GM10248 (cell line): ENCODE measurements at regions not wholly inside any gene's neighbourhood (a gene's known extent, or its start where the extent isn't known, plus 50 kb on each side); places are given as distances from the start of the nearest gene placed in this dataset.

Experiments used
- CTCF ChIA-PET: fragments of 300-600 bp; sonication (Branson Sonifier 250); formaldehyde crosslinking; extraction: SDS; loops from one replicate; lab custom pipeline; 2021; ENCODE audit warnings: antibody characterized with exemption; lab: Yijun Ruan, JAX
- POLR2A ChIA-PET: fragments of 350-650 bp; sonication (Branson Sonifier 250); formaldehyde crosslinking; extraction: SDS; loops from one replicate; lab custom pipeline; 2020; ENCODE audit warnings: antibody characterized with exemption; lab: Yijun Ruan, JAX
- DNase-seq: peaks from one replicate; pipeline ENCODE4 v3.0.0; 2012; ENCODE audit errors: extremely low spot score
- CTCF ChIP-seq: IDR thresholded peaks from 2 replicates; pipeline ENCODE4 v1.5.1; 2012; ENCODE audit warnings: mild to moderate bottlenecking, low read depth; ENCODE audit errors: extremely low read depth, missing control alignments, control extremely low read depth

DNA sequence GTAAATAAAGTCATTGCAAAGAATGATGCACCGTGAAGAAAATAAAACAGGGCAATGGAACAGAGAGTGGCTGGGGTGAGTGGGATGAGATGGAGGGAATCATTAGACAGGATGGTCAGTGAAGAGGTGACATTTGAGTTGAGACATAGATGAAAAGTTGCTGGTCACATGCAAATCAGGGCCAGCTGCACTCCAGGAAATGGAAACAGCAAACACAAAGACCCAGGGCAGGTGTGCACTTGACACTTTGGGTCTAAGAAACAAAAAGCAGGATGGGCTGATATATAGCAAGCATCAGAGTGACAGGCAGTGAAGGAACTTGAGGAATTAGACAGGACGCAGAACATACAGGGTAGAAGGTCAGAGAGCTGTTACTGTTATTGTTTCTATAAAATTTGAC, 171.5 kb upstream of the RIPOR2 start:
- peak; percentile 22 for DNase-seq

DNA sequence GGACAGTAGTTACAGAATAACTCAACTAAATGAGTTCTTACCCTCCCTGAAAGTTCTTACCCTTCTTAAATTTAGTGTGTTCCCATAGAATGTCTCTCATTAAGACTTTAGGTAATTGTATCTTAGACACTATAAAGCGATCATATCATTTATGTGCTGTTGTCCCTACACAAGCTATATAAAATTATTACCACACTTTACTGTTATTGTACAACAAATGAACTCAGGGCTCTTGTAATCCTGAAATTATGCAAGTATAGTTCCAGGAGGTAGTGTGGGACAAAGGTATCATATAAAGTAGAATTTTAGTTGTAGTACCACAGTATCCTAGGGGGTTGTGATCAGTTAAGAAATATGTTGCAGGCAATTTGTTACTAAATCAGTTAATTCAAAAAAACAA, 167.4 kb upstream of the CARMIL1 start:
- no peak for DNase-seq
- TF ChIP-seq CTCF, result no peak
- ChIA-PET POLR2A (no interaction called here), CTCF (interaction anchor here (1.0 kb wide), 1 partner anchor 41 kb away, joined by 3 read pairs; no protein-coding TSS in a partner anchor)

More for the DNA sequence above, 171.5 kb upstream of the RIPOR2 start:
- CTCF ChIA-PET, result interaction anchor here (2.4 kb wide), 1 partner anchor 14 kb away, joined by 5 read pairs; no protein-coding TSS in a partner anchor
- TF ChIP-seq CTCF, result no peak
- POLR2A ChIA-PET, result no interaction called here

DNA sequence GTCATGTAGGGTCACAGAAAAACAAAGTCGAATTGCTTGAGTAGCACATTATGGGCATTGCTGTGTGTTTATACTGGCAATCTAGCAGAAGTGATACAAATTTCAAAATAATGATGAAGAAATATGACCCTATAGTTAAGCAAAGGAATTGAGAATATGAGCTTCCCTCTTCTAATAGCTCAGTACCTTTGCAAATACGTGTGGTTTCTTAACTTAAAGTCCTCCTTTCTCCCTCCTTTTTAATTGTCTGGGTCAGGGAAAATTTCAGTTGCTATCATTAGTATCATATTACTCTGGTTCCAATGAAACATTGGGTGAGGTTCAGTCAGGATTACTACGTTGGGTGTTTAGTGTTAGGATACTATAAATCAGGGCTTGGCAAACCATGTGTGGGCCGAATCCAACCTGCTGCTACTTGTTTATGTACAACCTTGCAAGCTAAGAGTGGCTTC, 166.8 kb upstream of the CARMIL1 start:
- ChIA-PET POLR2A (interaction anchor here (0.6 kb wide), 1 partner anchor 1084 kb away, joined by 3 read pairs; no protein-coding TSS in a partner anchor), CTCF (interaction anchor here (1.4 kb wide), 1 partner anchor 85 kb away, joined by 3 read pairs; no protein-coding TSS in a partner anchor)
- DNase-seq, result no peak
- no peak for TF ChIP-seq CTCF

- CTCF ChIA-PET, result interaction anchor here (1.4 kb wide), 1 partner anchor 86 kb away, joined by 3 read pairs; no protein-coding TSS in a partner anchor
- POLR2A ChIA-PET, result no interaction called here
- TF ChIP-seq CTCF, result no peak
- DNase-seq, result no peak
Observed at GRCh38 chr6:25113436-25113835, 165.7 kb upstream of the CARMIL1 start.

DNA sequence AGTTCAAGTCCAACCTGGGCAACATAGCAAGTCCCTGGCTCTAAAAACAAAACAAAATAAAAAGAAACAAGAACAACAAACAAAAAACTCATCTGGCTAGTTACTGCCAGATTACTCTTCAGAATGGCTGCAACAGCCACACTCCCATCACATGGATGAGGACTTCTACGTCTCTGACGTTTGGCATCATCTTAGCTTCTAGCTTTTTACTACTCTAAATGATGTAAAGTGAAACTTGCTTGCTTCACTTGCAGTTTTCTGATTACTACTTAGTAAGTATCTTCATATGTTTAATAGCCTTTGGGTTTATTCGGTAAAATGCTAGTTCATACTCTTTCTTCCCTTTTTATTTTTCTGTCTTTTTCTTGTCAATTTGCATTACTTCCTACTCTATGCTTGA, 161.1 kb upstream of the CARMIL1 start:
- TF ChIP-seq CTCF, result no peak
- CTCF ChIA-PET, result interaction anchor here (1.6 kb wide), 1 partner anchor 9 kb away, joined by 4 read pairs; no protein-coding TSS in a partner anchor
- POLR2A ChIA-PET, result no interaction called here
- DNase-seq, result no peak

DNA sequence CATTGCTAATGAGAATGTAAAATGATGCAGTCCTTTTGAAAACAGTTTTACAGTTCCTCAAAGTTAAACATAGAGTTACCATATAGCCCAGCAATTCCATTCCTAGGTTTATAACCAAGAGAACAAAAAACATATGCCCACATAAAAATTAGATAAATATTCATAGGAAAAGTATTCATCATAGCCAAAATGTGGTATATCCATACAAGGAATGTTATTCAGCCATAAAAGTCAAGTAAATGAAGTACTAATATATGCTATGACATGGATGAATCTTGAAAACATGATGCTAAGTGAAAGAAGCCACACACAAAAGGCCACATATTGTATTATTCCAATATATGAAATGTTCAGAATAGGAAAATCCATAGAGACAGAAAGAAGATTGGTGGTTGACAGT, 158.0 kb upstream of the CARMIL1 start:
- POLR2A ChIA-PET, result no interaction called here
- CTCF ChIA-PET, result no interaction called here
- DNase-seq, result no peak
- TF ChIP-seq CTCF, result no peak
